Activated naive CD4-positive, alpha-beta T cell treated with Interleukin-2 at 50 U/mL for 16 hours (primary cell): ENCODE measurements at regions not wholly inside any gene's neighbourhood (a gene's known extent, or its start where the extent isn't known, plus 50 kb on each side); places are given as distances from the start of the nearest gene placed in this dataset.

Experiments
- DNase-seq: peaks from one replicate; pipeline ENCODE4 v3.0.0-alpha.2; 2020

- DNase-seq, result no peak
Measured at GRCh38 chr2:177314722-177315264, 50.3 kb upstream of the NFE2L2 start.

- DNase-seq, result no peak
Measured at GRCh38 chr2:177315364-177315763, 50.8 kb upstream of the NFE2L2 start.

GRCh38 chr2:177316756-177317155 lies 52.2 kb upstream of the NFE2L2 start:
- DNase-seq, result no peak

GRCh38 chr2:177317443-177317842 lies 52.9 kb upstream of the NFE2L2 start:
- no peak for DNase-seq

GRCh38 chr2:177317857-177318256 lies 53.3 kb upstream of the NFE2L2 start:
- DNase-seq, result no peak

GRCh38 chr2:177318613-177319012 lies 54.1 kb upstream of the NFE2L2 start:
- DNase-seq, result no peak

- DNase-seq, result no peak
Measured at GRCh38 chr2:177320596-177320995, 56.1 kb upstream of the NFE2L2 start.

- DNase-seq, result no peak
Measured at GRCh38 chr2:177322801-177323261, 58.3 kb upstream of the NFE2L2 start.

- DNase-seq, result no peak
Measured at GRCh38 chr2:177324797-177325196, 60.3 kb upstream of the NFE2L2 start.

GRCh38 chr2:177325554-177325953 lies 61.0 kb upstream of the NFE2L2 start:
- DNase-seq, result no peak

GRCh38 chr2:177326005-177326404 lies 61.5 kb upstream of the NFE2L2 start:
- DNase-seq, result no peak

GRCh38 chr2:177326591-177326990 lies 62.1 kb upstream of the NFE2L2 start:
- no peak for DNase-seq

- DNase-seq, result no peak
Measured at GRCh38 chr2:177327009-177327408, 62.5 kb upstream of the NFE2L2 start.

GRCh38 chr2:177328056-177328455 lies 63.5 kb upstream of the NFE2L2 start:
- no peak for DNase-seq

- DNase-seq, result no peak
Measured at GRCh38 chr2:177329064-177329463, 63.5 kb upstream of the AGPS start.

GRCh38 chr2:177331466-177331997 lies 61.0 kb upstream of the AGPS start:
- DNase-seq, result no peak

GRCh38 chr2:177332026-177332991 lies 60.3 kb upstream of the AGPS start:
- peak; percentile 7 for DNase-seq

- no peak for DNase-seq
Measured at GRCh38 chr2:177332992-177333388, 59.6 kb upstream of the AGPS start.

GRCh38 chr2:177334940-177335543 lies 57.5 kb upstream of the AGPS start:
- no peak for DNase-seq

GRCh38 chr2:177335917-177336450 lies 56.6 kb upstream of the AGPS start:
- no peak for DNase-seq

GRCh38 chr2:177338177-177338721 lies 54.3 kb upstream of the AGPS start:
- DNase-seq, result no peak

GRCh38 chr2:177340158-177340557 lies 52.4 kb upstream of the AGPS start:
- DNase-seq, result no peak

- DNase-seq, result no peak
Measured at GRCh38 chr2:177342736-177343135, 49.8 kb upstream of the AGPS start.
